GM18505 (cell line): ENCODE measurements at regions not wholly inside any gene's neighbourhood (a gene's known extent, or its start where the extent isn't known, plus 50 kb on each side); places are given as distances from the start of the nearest gene placed in this dataset.

Experiments used
- ATAC-seq: cut with Tn5 transposase; IDR thresholded peaks from one replicate; pipeline ENCODE4 v1.9.1; 2021; ENCODE audit not compliant: unreplicated experiment
- POLR2A ChIP-seq: IDR thresholded peaks from 4 replicates; pipeline ENCODE4 v1.6.1; 2011; ENCODE audit warnings: borderline replicate concordance; ENCODE audit not compliant: insufficient read depth, insufficient read length; ENCODE audit errors: extremely low read depth

- peak; percentile 85 for ATAC-seq
- TF ChIP-seq POLR2A, result peak; percentile 76
These were observed 256.9 kb upstream of the STARD13 start for GRCh38 chr13:33542309-33543088.

GRCh38 chr13:33543089-33543459 is 257.5 kb upstream of the STARD13 start:
- no peak for TF ChIP-seq POLR2A
- peak; percentile 7 for ATAC-seq

- ATAC-seq, result no peak
- no peak for TF ChIP-seq POLR2A
These were observed 258.2 kb upstream of the STARD13 start for GRCh38 chr13:33543631-33544265.

- ATAC-seq, result no peak
These were observed 258.8 kb upstream of the STARD13 start for GRCh38 chr13:33544308-33544707.

GRCh38 chr13:33545492-33545891 is 259.9 kb upstream of the STARD13 start:
- ATAC-seq, result no peak
- TF ChIP-seq POLR2A, result no peak

More at GRCh38 chr13:33544308-33544707, 258.8 kb upstream of the STARD13 start:
- TF ChIP-seq POLR2A, result no peak

GRCh38 chr13:33547035-33547434 is 261.5 kb upstream of the STARD13 start:
- ATAC-seq, result no peak
- no peak for TF ChIP-seq POLR2A

GRCh38 chr13:33548069-33548468 is 262.5 kb upstream of the STARD13 start:
- no peak for ATAC-seq
- no peak for TF ChIP-seq POLR2A

GRCh38 chr13:33550276-33550675 is 264.7 kb upstream of the STARD13 start:
- no peak for ATAC-seq
- no peak for TF ChIP-seq POLR2A

GRCh38 chr13:33550885-33551284 is 265.3 kb upstream of the STARD13 start:
- ATAC-seq, result peak; percentile 60
- TF ChIP-seq POLR2A, result no peak

GRCh38 chr13:33554919-33555791 is 262.8 kb upstream of the RFC3 start:
- no peak for TF ChIP-seq POLR2A
- peak; percentile 72 for ATAC-seq

- TF ChIP-seq POLR2A, result no peak
- no peak for ATAC-seq
These were observed 261.1 kb upstream of the RFC3 start for GRCh38 chr13:33556828-33557227.

- no peak for TF ChIP-seq POLR2A
- no peak for ATAC-seq
These were observed 257.2 kb upstream of the RFC3 start for GRCh38 chr13:33560726-33561125.

- ATAC-seq, result no peak
- TF ChIP-seq POLR2A, result no peak
These were observed 256.3 kb upstream of the RFC3 start for GRCh38 chr13:33561627-33562026.
